GM12873 (cell line): ENCODE measurements at regions not wholly inside any gene's neighbourhood (a gene's known extent, or its start where the extent isn't known, plus 50 kb on each side); places are given as distances from the start of the nearest gene placed in this dataset.

Experiments
- TF ChIP-seq, protein P1 (sequence below): IDR thresholded peaks from 2 replicates; pipeline ENCODE4 v1.5.1; 2012; ENCODE audit warnings: low read depth, mild to moderate bottlenecking, moderate library complexity, low read length, control low read depth; ENCODE audit not compliant: insufficient read depth; ENCODE audit errors: missing control alignments

GRCh38 chr2:19027626-19028025 is 330.8 kb downstream of the OSR1 start:
- TF ChIP-seq, protein P1, sequence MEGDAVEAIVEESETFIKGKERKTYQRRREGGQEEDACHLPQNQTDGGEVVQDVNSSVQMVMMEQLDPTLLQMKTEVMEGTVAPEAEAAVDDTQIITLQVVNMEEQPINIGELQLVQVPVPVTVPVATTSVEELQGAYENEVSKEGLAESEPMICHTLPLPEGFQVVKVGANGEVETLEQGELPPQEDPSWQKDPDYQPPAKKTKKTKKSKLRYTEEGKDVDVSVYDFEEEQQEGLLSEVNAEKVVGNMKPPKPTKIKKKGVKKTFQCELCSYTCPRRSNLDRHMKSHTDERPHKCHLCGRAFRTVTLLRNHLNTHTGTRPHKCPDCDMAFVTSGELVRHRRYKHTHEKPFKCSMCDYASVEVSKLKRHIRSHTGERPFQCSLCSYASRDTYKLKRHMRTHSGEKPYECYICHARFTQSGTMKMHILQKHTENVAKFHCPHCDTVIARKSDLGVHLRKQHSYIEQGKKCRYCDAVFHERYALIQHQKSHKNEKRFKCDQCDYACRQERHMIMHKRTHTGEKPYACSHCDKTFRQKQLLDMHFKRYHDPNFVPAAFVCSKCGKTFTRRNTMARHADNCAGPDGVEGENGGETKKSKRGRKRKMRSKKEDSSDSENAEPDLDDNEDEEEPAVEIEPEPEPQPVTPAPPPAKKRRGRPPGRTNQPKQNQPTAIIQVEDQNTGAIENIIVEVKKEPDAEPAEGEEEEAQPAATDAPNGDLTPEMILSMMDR: no peak

DNA sequence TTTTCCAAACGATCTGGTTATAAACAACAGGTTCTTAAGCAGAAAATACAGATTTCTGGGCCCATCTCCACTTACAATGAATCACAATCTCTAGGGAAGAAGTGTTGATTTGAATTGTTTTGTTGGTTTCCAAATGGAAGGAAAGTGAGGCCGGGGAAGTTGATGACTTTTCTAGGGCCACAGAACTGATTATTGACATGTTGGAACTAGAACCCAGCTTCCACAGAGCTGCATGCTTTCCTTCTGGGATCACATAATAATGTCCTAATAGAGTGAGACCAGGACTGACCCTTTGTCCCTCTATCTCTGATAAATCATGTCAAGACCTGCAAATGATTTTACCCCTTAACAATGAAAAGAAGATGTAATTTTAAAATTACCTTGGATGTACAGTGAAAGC is 332.2 kb downstream of the OSR1 start:
- TF ChIP-seq, protein P1: no peak

DNA sequence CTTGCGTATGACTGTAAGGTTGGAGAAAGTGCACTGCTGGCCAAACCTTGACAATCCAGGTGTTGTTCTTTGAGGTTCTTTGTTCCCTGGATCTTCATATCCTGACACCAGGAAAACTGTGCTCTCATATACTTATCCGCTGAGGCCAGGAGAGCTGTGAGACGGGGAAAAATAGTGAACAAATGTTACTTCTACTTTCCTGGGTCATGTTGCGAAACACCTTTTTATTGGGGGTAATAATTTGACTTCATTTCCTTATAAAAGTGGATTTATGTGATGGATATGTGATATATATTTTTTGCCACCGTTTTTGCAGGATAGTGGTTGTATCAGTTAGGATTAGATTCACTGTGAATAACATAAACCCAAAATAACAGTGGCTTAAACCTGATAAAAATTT is 336.1 kb downstream of the OSR1 start:
- TF ChIP-seq, protein P1: no peak

DNA sequence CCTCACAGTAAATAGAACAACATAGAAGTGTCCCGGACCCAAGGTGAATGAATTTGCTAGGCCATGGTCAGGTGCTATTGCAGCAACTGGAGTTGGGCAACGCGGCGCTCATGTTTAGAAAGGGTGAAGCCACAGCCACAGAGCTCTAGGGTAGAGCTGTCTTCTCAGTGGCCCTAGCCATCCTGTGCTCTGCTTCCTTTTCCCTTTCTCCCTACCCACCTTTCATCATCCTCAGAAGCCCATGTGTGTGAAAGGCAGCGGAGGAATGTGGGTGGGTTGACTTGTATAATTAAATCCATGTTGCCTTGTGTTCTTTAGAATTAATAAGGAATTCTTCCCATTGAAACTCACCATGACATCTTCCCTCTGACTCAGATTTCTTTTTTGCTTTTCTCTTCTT is 336.7 kb downstream of the OSR1 start:
- TF ChIP-seq, protein P1: no peak

DNA sequence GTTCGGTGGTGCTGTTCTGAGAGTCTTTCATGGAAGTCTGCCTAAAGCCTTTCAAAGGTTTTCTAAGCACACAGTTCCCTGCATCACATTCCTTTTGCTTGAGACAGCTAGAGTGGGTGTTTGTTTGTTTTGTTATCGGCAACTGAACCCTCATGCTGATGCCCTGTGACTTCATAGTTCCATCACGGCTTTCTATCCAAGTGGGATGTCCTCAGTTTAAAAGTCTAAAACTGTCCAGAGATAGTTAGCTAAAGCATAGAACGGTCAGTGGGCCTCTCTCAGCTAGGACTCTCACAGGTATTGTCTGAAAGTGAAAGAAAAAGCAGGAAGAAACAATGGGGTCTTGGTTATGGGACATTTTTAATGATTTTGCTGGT is 337.3 kb downstream of the OSR1 start:
- TF ChIP-seq, protein P1: no peak

GRCh38 chr2:19020144-19021099 is 338.0 kb downstream of the OSR1 start:
- TF ChIP-seq, protein P1: no peak

DNA sequence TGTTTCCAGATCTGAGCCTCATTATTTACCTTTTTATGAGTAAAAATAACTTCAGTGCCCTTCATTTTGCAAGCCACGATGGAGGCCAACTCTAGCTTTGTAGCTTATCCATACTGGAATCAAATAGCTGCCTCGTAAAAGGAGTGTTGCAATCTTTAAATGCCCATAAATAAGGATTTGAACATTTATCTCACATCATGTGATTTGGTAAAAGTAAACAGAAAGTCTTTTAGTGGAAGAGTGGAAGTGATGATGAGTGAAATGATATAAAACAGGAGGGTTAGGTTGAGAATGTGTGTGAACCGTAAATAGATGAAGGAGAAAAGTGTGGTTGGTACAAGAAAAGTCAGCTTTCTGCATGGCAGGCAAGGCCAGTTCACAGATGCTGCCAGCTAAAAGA is 348.9 kb downstream of the OSR1 start:
- TF ChIP-seq, protein P1: no peak
